ENCODE measurements at regions not wholly inside any gene's neighbourhood (a gene's known extent, or its start where the extent isn't known, plus 50 kb on each side); places are given as distances from the start of the nearest gene placed in this dataset.

- BruUV-seq (replicated peaks): no TSS peak
- DNase-seq (ENCODE audit: low read depth, low spot score): no peak
- TF ChIP-seq POLR2AphosphoS5 (IDR thresholded peaks at IDR 0.05; ENCODE audit: insufficient read depth, low read depth, low read length) (no peak), MYC (IDR thresholded peaks at IDR 0.05; ENCODE audit: low read depth, low read length) (no peak), GATA2 (IDR thresholded peaks at IDR 0.05; ENCODE audit: insufficient read depth, insufficient read length, low read depth, low read length) (no peak), CTCF (IDR thresholded peaks at IDR 0.05; ENCODE audit: extremely low read depth in 1 of 2, insufficient read depth in 1 of 2, low read depth in 1 of 2, low read length in 2 of 2) (no peak), MAX (IDR thresholded peaks at IDR 0.05; ENCODE audit: insufficient read depth, insufficient read length) (no peak), POLR2A (IDR thresholded peaks at IDR 0.05; ENCODE audit: low read depth, low read length) (no peak), FOS (IDR thresholded peaks at IDR 0.05; ENCODE audit: borderline replicate concordance, insufficient read depth, low read length) (no peak), EZH2 (IDR thresholded peaks at IDR 0.05; ENCODE audit: borderline replicate concordance, low read depth, low read length, severe bottlenecking) (no peak), JUN (IDR thresholded peaks at IDR 0.05; ENCODE audit: borderline replicate concordance, insufficient read depth, insufficient read length, low read depth) (no peak)
- dilution Hi-C loops (cut with MboI; ENCODE audit: extremely low pct_ligation_motif_present, low sequenced_read_pairs): no loop called here
- Histone ChIP-seq H3K4me3 (replicated peaks in 1 of 3; ENCODE audit: insufficient read depth in 1 of 3, low read depth in 1 of 3, low read length in 3 of 3) (no peak overlapping the region), H3K79me2 (ENCODE audit: control insufficient read depth, insufficient read depth, low read length) (no peaks in the 10 kb centered on the region), H3K4me2 (ENCODE audit: insufficient read depth, low read length) (no peak overlapping the region), H3K27me3 (ENCODE audit: control insufficient read depth in 2 of 2, insufficient read depth in 2 of 2, low read length in 2 of 2) (no peaks in the 10 kb centered on the region), H3K36me3 (ENCODE audit: control insufficient read depth in 2 of 2, extremely low read depth in 1 of 2, insufficient read depth in 2 of 2, low read length in 2 of 2) (no peaks in the 10 kb centered on the region), H2AFZ (ENCODE audit: low read depth, low read length) (no peak overlapping the region), H3K9ac (replicated peaks; ENCODE audit: extremely low read depth, insufficient read depth, low read length) (no peak overlapping the region), H3K4me1 (ENCODE audit: control insufficient read depth, extremely low read depth, insufficient read depth, low read length) (no peaks in the 10 kb centered on the region), H3K27ac (ENCODE audit: insufficient read depth, low read depth, low read length) (no peak overlapping the region), H4K20me1 (replicated peaks; ENCODE audit: control insufficient read depth, extremely low read depth, insufficient read depth, low read length) (no peaks in the 10 kb centered on the region), H3K9me1 (replicated peaks; ENCODE audit: control insufficient read depth, extremely low read depth, insufficient read depth, low read length) (no peaks in the 10 kb centered on the region), H3K9me3 (replicated peaks; ENCODE audit: control insufficient read depth, insufficient read depth, low read length) (no peaks in the 10 kb centered on the region)
- intact Hi-C loops (cut with micrococcal nuclease): no loop called here
- POLR2A ChIA-PET: no interaction called here
- no peak for FAIRE-seq
- CTCF ChIA-PET: no interaction called here
Measured at GRCh38 chr9:80294318-80294717, 722.6 kb downstream of the TLE4 start.
